ENCODE measurements at regions not wholly inside any gene's neighbourhood (a gene's known extent, or its start where the extent isn't known, plus 50 kb on each side); places are given as distances from the start of the nearest gene placed in this dataset.

DNA sequence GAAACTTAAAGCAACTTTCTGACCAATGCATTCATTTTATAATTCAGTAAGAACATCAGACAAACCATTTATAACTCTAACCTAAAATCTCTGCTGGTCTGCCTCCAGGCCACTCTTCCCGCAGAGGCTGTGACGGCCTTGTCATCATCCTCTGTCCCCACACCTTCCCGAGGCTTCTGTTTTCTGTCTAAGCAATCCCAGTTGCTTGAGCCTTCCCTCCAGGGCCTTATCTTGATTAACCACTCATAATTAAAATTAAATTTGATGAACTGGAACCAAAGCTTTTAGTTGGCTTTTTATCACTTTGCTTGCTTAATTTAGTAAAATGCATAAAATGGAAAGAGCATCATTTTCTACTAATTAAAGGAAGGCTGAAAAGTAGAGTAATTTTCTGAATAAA, 312.4 kb downstream of the DIRAS2 start:
- no peaks in the 10 kb centered on the region for H3K4me1 ChIP-seq (ENCODE audit: control insufficient read depth in 2 of 2, insufficient read depth in 2 of 2, low read length in 1 of 2)
- WGBS, 2 donors = 92 to 94% methylated on average over 3 of the region's 3 CpGs

GRCh38 chr9:90331826-90332575, 310.6 kb downstream of the DIRAS2 start:
- peaks cover 0 to 2% of the 10 kb centered on the region in 2 donors for H3K27me3 ChIP-seq (ENCODE audit: control insufficient read depth in 1 of 2, insufficient read depth in 2 of 2, low read length in 2 of 2)
- 68 to 75% methylated on average over 8 of the region's 8 CpGs for whole genome bisulfite sequencing, 2 donors
- H3K9me3 ChIP-seq (ENCODE audit: control insufficient read depth in 2 of 2, insufficient read depth in 1 of 2, low read depth in 1 of 2, low read length in 1 of 2) = no peaks in the 10 kb centered on the region
- H3K4me1 ChIP-seq (ENCODE audit: control insufficient read depth in 2 of 2, insufficient read depth in 2 of 2, low read length in 1 of 2) = no peaks in the 10 kb centered on the region
- H3K27ac ChIP-seq (ENCODE audit: low read depth in 2 of 2, low read length in 1 of 2) = no peak overlapping the region
- H3K4me3 ChIP-seq (ENCODE audit: low read depth in 1 of 2, low read length in 2 of 2) = no peak overlapping the region
- no peaks in the 10 kb centered on the region for H3K36me3 ChIP-seq (ENCODE audit: control insufficient read depth in 2 of 2, insufficient read depth in 2 of 2, low read length in 1 of 2)

More for the DNA sequence above, 312.4 kb downstream of the DIRAS2 start:
- peaks cover 0 to 2% of the 10 kb centered on the region in 2 donors for H3K27me3 ChIP-seq (ENCODE audit: control insufficient read depth in 1 of 2, insufficient read depth in 2 of 2, low read length in 2 of 2)
- no peaks in the 10 kb centered on the region for H3K9me3 ChIP-seq (ENCODE audit: control insufficient read depth in 2 of 2, insufficient read depth in 1 of 2, low read depth in 1 of 2, low read length in 1 of 2)
- H3K4me3 ChIP-seq (ENCODE audit: low read depth in 1 of 2, low read length in 2 of 2) = no peak overlapping the region
- H3K36me3 ChIP-seq (ENCODE audit: control insufficient read depth in 2 of 2, insufficient read depth in 2 of 2, low read length in 1 of 2) = no peaks in the 10 kb centered on the region
- H3K27ac ChIP-seq (ENCODE audit: low read depth in 2 of 2, low read length in 1 of 2) = no peak overlapping the region

DNA sequence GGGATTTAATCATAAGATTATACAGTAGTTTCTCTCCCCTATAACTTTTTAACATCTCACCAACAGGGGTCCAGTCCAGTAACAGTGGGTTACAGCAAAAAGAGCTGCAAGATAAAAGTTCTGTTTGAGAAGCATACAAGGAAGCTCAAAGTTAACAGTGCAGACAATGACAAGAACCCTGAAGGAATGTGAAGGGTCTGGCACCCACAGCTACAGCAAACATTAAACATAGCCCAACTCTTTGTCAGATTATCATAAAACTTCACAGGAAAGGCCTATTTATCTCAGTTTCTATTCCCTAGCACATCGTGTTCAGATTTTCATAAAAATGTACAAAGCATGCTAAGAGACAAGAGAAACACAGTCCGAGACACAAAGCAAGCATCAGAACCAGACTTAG, 309.4 kb downstream of the DIRAS2 start:
- H3K9me3 ChIP-seq (ENCODE audit: control insufficient read depth in 2 of 2, insufficient read depth in 1 of 2, low read depth in 1 of 2, low read length in 1 of 2) = no peaks in the 10 kb centered on the region
- H3K27me3 ChIP-seq (ENCODE audit: control insufficient read depth in 1 of 2, insufficient read depth in 2 of 2, low read length in 2 of 2) = peaks cover 0 to 2% of the 10 kb centered on the region in 2 donors
- H3K27ac ChIP-seq (ENCODE audit: low read depth in 2 of 2, low read length in 1 of 2) = no peak overlapping the region
- 68% methylated on average over 2 of the region's 2 CpGs for WGBS, 2 donors
- no peaks in the 10 kb centered on the region for H3K36me3 ChIP-seq (ENCODE audit: control insufficient read depth in 2 of 2, insufficient read depth in 2 of 2, low read length in 1 of 2)
- H3K4me1 ChIP-seq (ENCODE audit: control insufficient read depth in 2 of 2, insufficient read depth in 2 of 2, low read length in 1 of 2) = no peaks in the 10 kb centered on the region
- no peak overlapping the region for H3K4me3 ChIP-seq (ENCODE audit: low read depth in 1 of 2, low read length in 2 of 2)

DNA sequence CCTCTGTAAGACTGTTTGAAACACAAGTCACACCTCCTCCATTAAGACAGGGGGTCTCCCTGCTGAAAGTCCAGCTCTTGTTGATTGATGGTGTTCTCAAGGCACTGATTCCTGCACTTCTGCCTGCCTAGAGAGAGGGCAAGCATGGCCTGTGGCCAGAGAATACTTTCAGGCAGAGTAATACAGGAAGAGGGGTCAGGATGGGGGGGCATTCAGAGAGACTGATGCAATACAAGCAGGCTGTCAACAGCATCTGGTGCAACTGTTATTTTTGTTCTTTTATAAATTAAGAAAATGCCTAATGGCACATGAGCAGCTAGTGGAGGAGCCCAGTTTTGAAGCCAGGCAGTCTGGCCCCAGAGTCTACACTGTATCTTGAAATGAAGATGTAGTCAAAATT, 302.2 kb downstream of the DIRAS2 start:
- peaks cover 0 to 3% of the 10 kb centered on the region in 2 donors for H3K27me3 ChIP-seq (ENCODE audit: control insufficient read depth in 1 of 2, insufficient read depth in 2 of 2, low read length in 2 of 2)
- H3K9me3 ChIP-seq (ENCODE audit: control insufficient read depth in 2 of 2, insufficient read depth in 1 of 2, low read depth in 1 of 2, low read length in 1 of 2) = no peaks in the 10 kb centered on the region
- H3K36me3 ChIP-seq (ENCODE audit: control insufficient read depth in 2 of 2, insufficient read depth in 2 of 2, low read length in 1 of 2) = no peaks in the 10 kb centered on the region
- no peak overlapping the region for H3K4me3 ChIP-seq (ENCODE audit: low read depth in 1 of 2, low read length in 2 of 2)
- H3K4me1 ChIP-seq (ENCODE audit: control insufficient read depth in 2 of 2, insufficient read depth in 2 of 2, low read length in 1 of 2) = no peaks in the 10 kb centered on the region
- no peak overlapping the region for H3K27ac ChIP-seq (ENCODE audit: low read depth in 2 of 2, low read length in 1 of 2)

GRCh38 chr9:90342607-90343006, 300.0 kb downstream of the DIRAS2 start:
- peaks cover 0 to 3% of the 10 kb centered on the region in 2 donors for H3K27me3 ChIP-seq (ENCODE audit: control insufficient read depth in 1 of 2, insufficient read depth in 2 of 2, low read length in 2 of 2)
- H3K4me1 ChIP-seq (ENCODE audit: control insufficient read depth in 2 of 2, insufficient read depth in 2 of 2, low read length in 1 of 2) = no peaks in the 10 kb centered on the region
- 81 to 91% methylated on average over 4 of the region's 4 CpGs for whole genome bisulfite sequencing, 2 donors
- no peaks in the 10 kb centered on the region for H3K36me3 ChIP-seq (ENCODE audit: control insufficient read depth in 2 of 2, insufficient read depth in 2 of 2, low read length in 1 of 2)
- H3K27ac ChIP-seq (ENCODE audit: low read depth in 2 of 2, low read length in 1 of 2) = no peak overlapping the region
- H3K4me3 ChIP-seq (ENCODE audit: low read depth in 1 of 2, low read length in 2 of 2) = no peak overlapping the region
- no peaks in the 10 kb centered on the region for H3K9me3 ChIP-seq (ENCODE audit: control insufficient read depth in 2 of 2, insufficient read depth in 1 of 2, low read depth in 1 of 2, low read length in 1 of 2)

DNA sequence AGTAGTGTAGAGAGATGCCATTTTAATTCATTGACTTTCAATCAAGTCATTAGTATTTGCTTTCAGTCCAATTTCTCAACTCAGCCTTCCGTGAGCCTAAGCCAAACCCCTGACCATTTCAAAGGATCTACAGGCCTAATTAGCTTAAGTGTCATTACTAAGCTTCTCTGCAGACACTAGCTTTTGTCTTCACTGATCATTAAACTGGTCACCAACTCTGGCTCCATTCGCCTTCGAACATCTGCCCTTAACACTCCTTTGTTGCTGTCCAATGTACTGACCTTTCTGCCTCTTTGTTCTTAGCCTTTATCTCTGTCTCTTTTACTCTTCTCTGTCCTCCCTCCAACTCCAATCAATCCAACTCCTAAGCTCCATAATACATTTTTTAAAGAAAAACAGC, 299.3 kb downstream of the DIRAS2 start:
- Histone ChIP-seq H3K9me3 (ENCODE audit: control insufficient read depth in 2 of 2, insufficient read depth in 1 of 2, low read depth in 1 of 2, low read length in 1 of 2) (no peaks in the 10 kb centered on the region), H3K4me1 (ENCODE audit: control insufficient read depth in 2 of 2, insufficient read depth in 2 of 2, low read length in 1 of 2) (no peaks in the 10 kb centered on the region), H3K36me3 (ENCODE audit: control insufficient read depth in 2 of 2, insufficient read depth in 2 of 2, low read length in 1 of 2) (no peaks in the 10 kb centered on the region), H3K27ac (ENCODE audit: low read depth in 2 of 2, low read length in 1 of 2) (no peak overlapping the region), H3K27me3 (ENCODE audit: control insufficient read depth in 1 of 2, insufficient read depth in 2 of 2, low read length in 2 of 2) (peaks cover 0 to 3% of the 10 kb centered on the region in 2 donors), H3K4me3 (ENCODE audit: low read depth in 1 of 2, low read length in 2 of 2) (no peak overlapping the region)
- WGBS, 2 donors = 83 to 86% methylated on average over 3 of the region's 3 CpGs

GRCh38 chr9:90343991-90344390, 298.6 kb downstream of the DIRAS2 start:
- Histone ChIP-seq H3K27me3 (ENCODE audit: control insufficient read depth in 1 of 2, insufficient read depth in 2 of 2, low read length in 2 of 2) (no peaks in the 10 kb centered on the region), H3K4me3 (ENCODE audit: low read depth in 1 of 2, low read length in 2 of 2) (no peak overlapping the region), H3K4me1 (ENCODE audit: control insufficient read depth in 2 of 2, insufficient read depth in 2 of 2, low read length in 1 of 2) (no peaks in the 10 kb centered on the region), H3K9me3 (ENCODE audit: control insufficient read depth in 2 of 2, insufficient read depth in 1 of 2, low read depth in 1 of 2, low read length in 1 of 2) (peaks cover 0 to 2% of the 10 kb centered on the region in 2 donors), H3K36me3 (ENCODE audit: control insufficient read depth in 2 of 2, insufficient read depth in 2 of 2, low read length in 1 of 2) (no peaks in the 10 kb centered on the region), H3K27ac (ENCODE audit: low read depth in 2 of 2, low read length in 1 of 2) (no peak overlapping the region)
- WGBS, 2 donors = 34 to 39% methylated on average over 1 of the region's 1 CpG

- Histone ChIP-seq H3K27ac (ENCODE audit: low read depth in 2 of 2, low read length in 1 of 2) (no peak overlapping the region), H3K27me3 (ENCODE audit: control insufficient read depth in 1 of 2, insufficient read depth in 2 of 2, low read length in 2 of 2) (no peaks in the 10 kb centered on the region), H3K9me3 (ENCODE audit: control insufficient read depth in 2 of 2, insufficient read depth in 1 of 2, low read depth in 1 of 2, low read length in 1 of 2) (no peaks in the 10 kb centered on the region), H3K36me3 (ENCODE audit: control insufficient read depth in 2 of 2, insufficient read depth in 2 of 2, low read length in 1 of 2) (no peaks in the 10 kb centered on the region), H3K4me3 (ENCODE audit: low read depth in 1 of 2, low read length in 2 of 2) (no peak overlapping the region), H3K4me1 (ENCODE audit: control insufficient read depth in 2 of 2, insufficient read depth in 2 of 2, low read length in 1 of 2) (no peaks in the 10 kb centered on the region)
- WGBS, 2 donors = 31 to 42% methylated on average over 2 of the region's 2 CpGs
These were observed 277.0 kb downstream of the DIRAS2 start for GRCh38 chr9:90365666-90366065.

DNA sequence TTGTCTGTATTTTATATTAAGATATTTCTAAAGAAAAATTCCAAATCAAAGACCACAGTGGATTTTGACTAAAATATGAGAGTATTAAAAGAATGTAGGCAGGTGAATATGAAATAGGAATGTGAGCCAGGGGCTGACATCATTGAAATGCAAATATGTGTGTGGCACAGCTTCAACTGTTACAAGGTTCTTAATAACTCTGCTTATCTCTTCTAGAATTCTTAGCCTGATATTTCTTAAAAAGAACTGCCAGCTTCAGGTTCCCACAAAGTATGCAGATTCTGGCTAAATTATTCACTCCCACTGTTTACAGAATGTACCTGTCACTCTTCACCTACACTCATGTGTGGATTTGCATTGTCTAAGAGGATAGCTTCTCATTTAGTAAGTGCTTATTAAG, 274.4 kb downstream of the DIRAS2 start:
- Histone ChIP-seq H3K4me1 (ENCODE audit: control insufficient read depth in 2 of 2, insufficient read depth in 2 of 2, low read length in 1 of 2) (no peaks in the 10 kb centered on the region), H3K27me3 (ENCODE audit: control insufficient read depth in 1 of 2, insufficient read depth in 2 of 2, low read length in 2 of 2) (no peaks in the 10 kb centered on the region), H3K27ac (ENCODE audit: low read depth in 2 of 2, low read length in 1 of 2) (no peak overlapping the region), H3K9me3 (ENCODE audit: control insufficient read depth in 2 of 2, insufficient read depth in 1 of 2, low read depth in 1 of 2, low read length in 1 of 2) (no peaks in the 10 kb centered on the region), H3K36me3 (ENCODE audit: control insufficient read depth in 2 of 2, insufficient read depth in 2 of 2, low read length in 1 of 2) (no peaks in the 10 kb centered on the region), H3K4me3 (ENCODE audit: low read depth in 1 of 2, low read length in 2 of 2) (no peak overlapping the region)

DNA sequence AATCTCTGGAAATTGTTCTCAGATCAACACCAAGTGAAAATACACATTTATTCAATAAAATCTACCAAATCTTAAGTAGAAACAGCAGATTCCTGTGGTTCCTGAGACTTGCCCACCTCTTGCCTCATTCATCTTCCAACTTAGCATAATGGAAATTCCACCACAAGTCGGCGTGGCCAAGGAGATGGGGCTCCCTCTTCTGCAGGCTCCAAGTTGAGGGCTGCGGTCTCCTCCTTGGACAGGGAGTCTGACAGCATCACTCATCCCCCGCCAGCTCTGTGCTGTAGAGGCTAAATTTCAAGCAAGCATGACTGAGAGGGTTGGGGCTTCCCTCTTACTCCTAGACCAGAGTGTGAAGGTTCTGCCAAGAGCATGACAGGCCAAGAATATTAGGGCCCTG, 273.7 kb downstream of the DIRAS2 start:
- Histone ChIP-seq H3K27ac (ENCODE audit: low read depth in 2 of 2, low read length in 1 of 2) (no peak overlapping the region), H3K27me3 (ENCODE audit: control insufficient read depth in 1 of 2, insufficient read depth in 2 of 2, low read length in 2 of 2) (no peaks in the 10 kb centered on the region), H3K4me1 (ENCODE audit: control insufficient read depth in 2 of 2, insufficient read depth in 2 of 2, low read length in 1 of 2) (no peaks in the 10 kb centered on the region), H3K9me3 (ENCODE audit: control insufficient read depth in 2 of 2, insufficient read depth in 1 of 2, low read depth in 1 of 2, low read length in 1 of 2) (no peaks in the 10 kb centered on the region), H3K4me3 (ENCODE audit: low read depth in 1 of 2, low read length in 2 of 2) (no peak overlapping the region), H3K36me3 (ENCODE audit: control insufficient read depth in 2 of 2, insufficient read depth in 2 of 2, low read length in 1 of 2) (no peaks in the 10 kb centered on the region)
- 89 to 93% methylated on average over 4 of the region's 4 CpGs for WGBS, 2 donors
